Sciatic nerve (tissue), 2 donors: ENCODE measurements at regions not wholly inside any gene's neighbourhood (a gene's known extent, or its start where the extent isn't known, plus 50 kb on each side); places are given as distances from the start of the nearest gene placed in this dataset.

ENCODE experiments used
- ATAC-seq: fragments of 200-7000 bp; cut with Tn5 transposase; one replicate; pipeline ENCODE4 v1.9.1; 2020; ENCODE audit warnings: mild to moderate bottlenecking, moderate library complexity
- DNase-seq: peaks from one replicate; pipeline ENCODE4 v3.0.0-alpha.2; 2020; ENCODE audit warnings: low spot score
- intact Hi-C: fragments of 100-400 bp; cut with DNase I; formaldehyde crosslinking; loops from one replicate; pipeline ENCODE4 v1.14.2; 2022
- donor health status: DM: no; HTN: no; CAD: no.
- donor health status: DM: no; HTN: no; CAD: no.

GRCh38 chr21:27129215-27129614 is 162.3 kb upstream of the ADAMTS5 start:
- intact Hi-C loops = no loop called here
- DNase-seq (no peak), ATAC-seq (peak; percentile 34)

GRCh38 chr21:27126140-27126539 is 159.3 kb upstream of the ADAMTS5 start:
- no peak for ATAC-seq
- intact Hi-C loops = no loop called here
- no peak for DNase-seq

- intact Hi-C loops = no loop called here
- ATAC-seq = no peak
- no peak for DNase-seq
Observed at GRCh38 chr21:27122686-27123085, 155.8 kb upstream of the ADAMTS5 start.

GRCh38 chr21:27114111-27114510 is 147.2 kb upstream of the ADAMTS5 start:
- no peak for ATAC-seq
- DNase-seq = no peak
- intact Hi-C loops = no loop called here

- intact Hi-C loops = no loop called here
Observed at GRCh38 chr21:27112186-27112585, 145.3 kb upstream of the ADAMTS5 start.

GRCh38 chr21:27110956-27111355 is 144.1 kb upstream of the ADAMTS5 start:
- ATAC-seq (no peak), DNase-seq (no peak)
- intact Hi-C loops = no loop called here

More at GRCh38 chr21:27112186-27112585, 145.3 kb upstream of the ADAMTS5 start:
- no peak for ATAC-seq
- DNase-seq = no peak

- intact Hi-C loops = no loop called here
Observed at GRCh38 chr21:27108701-27109100, 141.8 kb upstream of the ADAMTS5 start.

GRCh38 chr21:27108228-27108627 is 141.3 kb upstream of the ADAMTS5 start:
- ATAC-seq (no peak), DNase-seq (no peak)
- intact Hi-C loops = no loop called here

More at GRCh38 chr21:27108701-27109100, 141.8 kb upstream of the ADAMTS5 start:
- DNase-seq (no peak), ATAC-seq (no peak)

- intact Hi-C loops = no loop called here
- no peak for DNase-seq
- peak; percentile 32 for ATAC-seq
Observed at GRCh38 chr21:27104846-27105431, 138.1 kb upstream of the ADAMTS5 start.

- no peak for DNase-seq
- ATAC-seq = no peak
- intact Hi-C loops = no loop called here
Observed at GRCh38 chr21:27103768-27104167, 136.9 kb upstream of the ADAMTS5 start.

GRCh38 chr21:27101523-27101922 is 134.6 kb upstream of the ADAMTS5 start:
- intact Hi-C loops = no loop called here
- DNase-seq = no peak
- peak; percentile 56 for ATAC-seq

GRCh38 chr21:27094184-27094948 is 127.5 kb upstream of the ADAMTS5 start:
- DNase-seq = no peak
- peak; percentile 74 for ATAC-seq
- intact Hi-C loops = no loop called here

- no peak for ATAC-seq
- intact Hi-C loops = no loop called here
- DNase-seq = no peak
Observed at GRCh38 chr21:27086630-27087029, 119.7 kb upstream of the ADAMTS5 start.

GRCh38 chr21:27086186-27086585 is 119.3 kb upstream of the ADAMTS5 start:
- DNase-seq (no peak), ATAC-seq (no peak)
- intact Hi-C loops = no loop called here

GRCh38 chr21:27085387-27085786 is 118.5 kb upstream of the ADAMTS5 start:
- DNase-seq = no peak
- ATAC-seq = no peak
- intact Hi-C loops = no loop called here

GRCh38 chr21:27083144-27083543 is 116.3 kb upstream of the ADAMTS5 start:
- DNase-seq (no peak), ATAC-seq (no peak)
- intact Hi-C loops = no loop called here

GRCh38 chr21:27082431-27083010 is 115.6 kb upstream of the ADAMTS5 start:
- no peak for DNase-seq
- intact Hi-C loops = no loop called here
- no peak for ATAC-seq

GRCh38 chr21:27079636-27080240 is 112.8 kb upstream of the ADAMTS5 start:
- ATAC-seq (no peak), DNase-seq (no peak)
- intact Hi-C loops = no loop called here

- no peak for ATAC-seq
- no peak for DNase-seq
- intact Hi-C loops = no loop called here
Observed at GRCh38 chr21:27078915-27079314, 112.0 kb upstream of the ADAMTS5 start.

- intact Hi-C loops = no loop called here
- DNase-seq (no peak), ATAC-seq (peak; percentile 32)
Observed at GRCh38 chr21:27077501-27077900, 110.6 kb upstream of the ADAMTS5 start.
